ENCODE measurements at regions not wholly inside any gene's neighbourhood (a gene's known extent, or its start where the extent isn't known, plus 50 kb on each side); places are given as distances from the start of the nearest gene placed in this dataset.

GRCh38 chr10:107264742-107265141 is 100.2 kb upstream of the SORCS1 start:
- no peak for DNase-seq (ENCODE audit: low read depth)

- no peak for DNase-seq (ENCODE audit: low read depth)
Measured at GRCh38 chr10:107244122-107244521, 79.6 kb upstream of the SORCS1 start.

- no peak for DNase-seq (ENCODE audit: low read depth)
Measured at GRCh38 chr10:107238275-107238674, 73.8 kb upstream of the SORCS1 start.

GRCh38 chr10:107232013-107232412 is 67.5 kb upstream of the SORCS1 start:
- DNase-seq (ENCODE audit: low read depth): no peak

- DNase-seq (ENCODE audit: low read depth): no peak
Measured at GRCh38 chr10:107230887-107231286, 66.4 kb upstream of the SORCS1 start.

GRCh38 chr10:107215681-107216080 is 51.2 kb upstream of the SORCS1 start:
- no peak for DNase-seq (ENCODE audit: low read depth)
